Tibial nerve (tissue), 4 donors: ENCODE measurements at regions not wholly inside any gene's neighbourhood (a gene's known extent, or its start where the extent isn't known, plus 50 kb on each side); places are given as distances from the start of the nearest gene placed in this dataset.

ENCODE experiments used
- DNase-seq, 2 donors: peaks; one replicate each; pipeline ENCODE4 v3.0.0-alpha.2; 2019; ENCODE audit warnings: low spot score in 2 of 2
- H3K27ac ChIP-seq, 4 donors: fragments of 200-600 bp; sonication (generic) in 3 of 4; one replicate each; pipeline ENCODE4 v1.5.1; 2017 to 2019; ENCODE audit warnings: mild to moderate bottlenecking in 1 of 4
- H3K27me3 ChIP-seq, 2 donors: fragments of 200-600 bp; sonication (generic) in 1 of 2; one replicate each; pipeline versions ENCODE4 v1.5.1 to v1.6.0; 2017 to 2019
- H3K36me3 ChIP-seq, 3 donors: fragments of 200-600 bp; sonication (generic); one replicate each; pipeline ENCODE4 v1.5.1; 2018 to 2019
- H3K4me1 ChIP-seq, 4 donors: fragments of 200-600 bp; sonication (generic) in 3 of 4; one replicate each; pipeline ENCODE4 v1.5.1; 2017 to 2019
- H3K4me3 ChIP-seq, 4 donors: fragments of 200-600 bp; sonication (generic) in 3 of 4; one replicate each; pipeline ENCODE4 v1.5.1; 2017 to 2019; ENCODE audit warnings: mild to moderate bottlenecking in 1 of 4, moderate library complexity in 1 of 4
- H3K9me3 ChIP-seq, 4 donors: fragments of 200-600 bp; sonication (generic) in 3 of 4; one replicate each; pipeline ENCODE4 v1.5.1; 2017 to 2019
- EP300 ChIP-seq, 2 donors: sonication (generic); formaldehyde crosslinking; IDR thresholded peaks; one replicate each; pipeline ENCODE4 v1.6.1; 2017; ENCODE audit warnings: antibody characterized with exemption in 2 of 2, mild to moderate bottlenecking in 1 of 2
- POLR2A ChIP-seq, 2 donors: fragments of 450-650 bp; IDR thresholded peaks; one replicate each; pipeline ENCODE4 v1.6.1; 2017; ENCODE audit warnings: antibody characterized with exemption in 2 of 2, mild to moderate bottlenecking in 2 of 2, moderate library complexity in 2 of 2
- WGBS, 2 donors: methylation state at CpG; one replicate each; pipeline ENCODE4 v1.1.5; 2018; 5-methylcytosine and 5-hydroxymethylcytosine counted together
- TF ChIP-seq, protein P1 (sequence below), 5 experiments: fragments of 200-600 bp in 3 of 5; fragments of 450-650 bp in 2 of 5; sonication (generic) in 3 of 5; IDR thresholded peaks; one replicate each; pipeline ENCODE4 v1.5.1; 2016 to 2019; ENCODE audit warnings: antibody characterized with exemption in 5 of 5, mild to moderate bottlenecking in 3 of 5, moderate library complexity in 2 of 5

DNA sequence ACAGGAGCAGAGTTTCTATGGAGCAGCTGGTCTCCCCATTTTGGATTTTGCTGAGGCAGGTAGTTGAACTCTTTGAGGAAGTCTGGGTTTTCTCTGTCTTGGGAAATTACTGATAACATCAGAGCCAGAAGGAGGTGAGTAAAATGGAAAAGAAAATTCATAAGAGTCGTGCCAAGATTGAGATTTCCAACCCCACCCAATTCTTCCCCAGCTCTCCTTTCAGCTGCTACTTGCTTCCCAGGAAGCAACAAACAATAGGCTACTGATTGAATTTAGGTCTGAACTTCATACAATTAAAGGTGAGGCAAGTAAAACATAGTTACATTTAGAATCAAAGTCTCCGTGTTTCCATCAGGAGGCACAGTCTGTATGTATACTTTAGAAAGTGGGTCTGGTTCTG lies 54.6 kb upstream of the EOLA2 start:
- TF ChIP-seq POLR2A (IDR thresholded peaks at IDR 0.05), result no peak
- TF ChIP-seq, protein P1, sequence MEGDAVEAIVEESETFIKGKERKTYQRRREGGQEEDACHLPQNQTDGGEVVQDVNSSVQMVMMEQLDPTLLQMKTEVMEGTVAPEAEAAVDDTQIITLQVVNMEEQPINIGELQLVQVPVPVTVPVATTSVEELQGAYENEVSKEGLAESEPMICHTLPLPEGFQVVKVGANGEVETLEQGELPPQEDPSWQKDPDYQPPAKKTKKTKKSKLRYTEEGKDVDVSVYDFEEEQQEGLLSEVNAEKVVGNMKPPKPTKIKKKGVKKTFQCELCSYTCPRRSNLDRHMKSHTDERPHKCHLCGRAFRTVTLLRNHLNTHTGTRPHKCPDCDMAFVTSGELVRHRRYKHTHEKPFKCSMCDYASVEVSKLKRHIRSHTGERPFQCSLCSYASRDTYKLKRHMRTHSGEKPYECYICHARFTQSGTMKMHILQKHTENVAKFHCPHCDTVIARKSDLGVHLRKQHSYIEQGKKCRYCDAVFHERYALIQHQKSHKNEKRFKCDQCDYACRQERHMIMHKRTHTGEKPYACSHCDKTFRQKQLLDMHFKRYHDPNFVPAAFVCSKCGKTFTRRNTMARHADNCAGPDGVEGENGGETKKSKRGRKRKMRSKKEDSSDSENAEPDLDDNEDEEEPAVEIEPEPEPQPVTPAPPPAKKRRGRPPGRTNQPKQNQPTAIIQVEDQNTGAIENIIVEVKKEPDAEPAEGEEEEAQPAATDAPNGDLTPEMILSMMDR (IDR thresholded peaks at IDR 0.05), result no peak
- TF ChIP-seq EP300 (IDR thresholded peaks at IDR 0.05), result no peak
- Histone ChIP-seq H3K27ac (no peak overlapping the region), H3K36me3 (peaks cover 0 to 7% (median 0%) of the 10 kb centered on the region in 3 donors), H3K4me3 (no peak overlapping the region), H3K4me1 (no peaks in the 10 kb centered on the region), H3K27me3 (no peaks in the 10 kb centered on the region), H3K9me3 (no peaks in the 10 kb centered on the region)
- no peak for DNase-seq
- 69 to 76% methylated on average over 2 of the region's 2 CpGs for WGBS, 2 donors

DNA sequence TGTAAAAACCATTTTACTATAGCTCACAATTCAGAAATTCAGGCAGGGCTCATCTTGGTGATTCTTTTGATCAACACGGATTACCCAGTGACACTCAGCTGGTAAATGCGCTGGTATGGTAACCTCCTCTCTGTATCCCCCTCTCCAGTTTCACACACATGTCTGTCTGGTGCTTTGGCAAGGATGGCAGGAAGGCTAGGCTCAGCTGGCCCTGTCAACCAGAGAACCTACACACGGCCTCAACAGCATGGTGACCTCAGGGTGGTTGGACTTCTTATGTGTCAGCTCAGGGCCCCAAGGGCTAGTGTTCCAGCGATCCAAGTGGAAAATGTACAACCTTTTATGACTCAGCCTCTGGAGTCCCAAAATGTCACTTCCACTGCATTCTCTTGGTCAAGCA lies 55.7 kb upstream of the EOLA2 start:
- no peak overlapping the region for H3K27ac ChIP-seq
- DNase-seq, result no peak
- no peak overlapping the region for H3K4me3 ChIP-seq
- TF ChIP-seq EP300 (IDR thresholded peaks at IDR 0.05) (no peak), POLR2A (IDR thresholded peaks at IDR 0.05) (no peak)
- TF ChIP-seq, protein P1 (IDR thresholded peaks at IDR 0.05), result no peak
- 91 to 100% methylated on average over 4 of the region's 4 CpGs for WGBS, 2 donors
- H3K27me3 ChIP-seq, result no peaks in the 10 kb centered on the region
- no peaks in the 10 kb centered on the region for H3K4me1 ChIP-seq
- H3K36me3 ChIP-seq, result peaks cover 0 to 7% (median 0%) of the 10 kb centered on the region in 3 donors
- no peaks in the 10 kb centered on the region for H3K9me3 ChIP-seq

DNA sequence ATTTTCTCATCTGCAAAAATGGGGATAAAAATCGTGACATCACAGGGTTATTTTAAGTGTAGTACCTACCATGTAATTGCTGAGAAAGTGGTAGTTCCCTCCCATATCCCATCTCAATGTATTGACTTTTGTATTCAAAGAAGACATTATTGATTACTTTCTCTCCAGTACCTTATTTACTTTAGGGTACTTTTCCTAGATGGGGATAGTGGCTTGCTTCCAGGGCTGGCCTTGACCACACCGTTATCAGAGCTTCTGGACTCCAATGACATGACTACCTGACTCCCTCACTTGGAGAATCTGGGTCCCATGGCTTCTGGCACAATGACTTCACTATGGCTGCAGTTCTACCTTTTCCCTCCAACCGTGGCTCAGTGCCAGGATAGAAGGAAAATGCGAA lies 58.2 kb upstream of the EOLA2 start:
- Histone ChIP-seq H3K27me3 (no peaks in the 10 kb centered on the region), H3K36me3 (peaks cover 0 to 7% (median 0%) of the 10 kb centered on the region in 3 donors), H3K9me3 (no peaks in the 10 kb centered on the region), H3K27ac (no peak overlapping the region), H3K4me1 (no peaks in the 10 kb centered on the region), H3K4me3 (no peak overlapping the region)
- TF ChIP-seq, protein P1 (IDR thresholded peaks at IDR 0.05), result no peak
- TF ChIP-seq POLR2A (IDR thresholded peaks at IDR 0.05) (no peak), EP300 (IDR thresholded peaks at IDR 0.05) (no peak)
- 76 to 87% methylated on average over 4 of the region's 4 CpGs for WGBS, 2 donors
- no peak for DNase-seq

DNA sequence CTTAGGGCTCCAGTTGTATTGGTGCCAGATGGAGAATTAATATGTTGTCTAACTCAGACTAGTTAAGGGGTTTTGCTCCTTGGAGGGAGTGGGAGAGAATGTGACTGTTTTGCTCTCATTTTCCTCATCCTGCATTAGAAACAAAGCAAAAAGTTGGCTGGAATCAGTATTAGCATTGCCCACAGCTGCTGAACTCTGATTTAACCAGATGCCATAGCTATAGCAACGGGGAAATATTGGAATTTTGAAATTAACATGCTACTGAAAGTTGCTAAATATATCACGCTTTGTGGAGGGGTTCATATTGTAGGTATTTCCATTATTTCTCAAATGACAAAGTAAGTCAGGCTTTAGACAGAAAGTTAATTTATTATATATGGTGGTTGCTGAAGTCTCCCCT lies 66.7 kb upstream of the EOLA2 start:
- no peaks in the 10 kb centered on the region for H3K9me3 ChIP-seq
- no peak overlapping the region for H3K4me3 ChIP-seq
- no peak for DNase-seq
- WGBS, 2 donors, result 51 to 69% methylated on average over 2 of the region's 2 CpGs
- no peaks in the 10 kb centered on the region for H3K4me1 ChIP-seq
- H3K27ac ChIP-seq, result no peak overlapping the region
- TF ChIP-seq EP300 (IDR thresholded peaks at IDR 0.05), result no peak
- TF ChIP-seq POLR2A (IDR thresholded peaks at IDR 0.05), result no peak
- TF ChIP-seq, protein P1 (IDR thresholded peaks at IDR 0.05), result no peak
- H3K36me3 ChIP-seq, result no peaks in the 10 kb centered on the region
- H3K27me3 ChIP-seq, result no peaks in the 10 kb centered on the region

DNA sequence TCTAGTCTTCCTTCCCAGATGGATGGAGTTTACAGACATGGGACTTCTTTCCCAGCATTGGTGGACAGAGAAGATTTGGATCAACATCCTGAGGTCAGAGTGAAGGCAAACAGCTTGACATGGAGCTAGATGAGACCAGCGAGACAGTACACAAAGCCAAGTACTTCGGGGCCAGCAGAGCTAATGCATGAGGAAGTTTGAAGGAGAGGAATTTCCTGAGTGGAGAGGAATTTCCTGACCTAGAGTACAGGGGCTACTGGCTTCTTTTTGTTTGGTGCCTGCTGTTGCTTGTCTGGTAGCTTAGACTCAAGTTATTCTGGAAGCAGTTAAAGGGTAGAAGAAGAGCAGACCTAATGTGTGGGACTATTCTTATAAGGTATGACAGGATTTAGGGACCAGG lies 69.1 kb upstream of the EOLA2 start:
- Histone ChIP-seq H3K4me3 (no peak overlapping the region), H3K36me3 (no peaks in the 10 kb centered on the region), H3K27me3 (no peaks in the 10 kb centered on the region), H3K9me3 (no peaks in the 10 kb centered on the region), H3K27ac (no peak overlapping the region), H3K4me1 (no peaks in the 10 kb centered on the region)
- TF ChIP-seq EP300 (IDR thresholded peaks at IDR 0.05), result no peak
- TF ChIP-seq, protein P1 (IDR thresholded peaks at IDR 0.05), result no peak
- TF ChIP-seq POLR2A (IDR thresholded peaks at IDR 0.05), result no peak
- 50 to 52% methylated on average over 2 of the region's 2 CpGs for WGBS, 2 donors
- DNase-seq, result no peak
